ENCODE measurements at regions not wholly inside any gene's neighbourhood (a gene's known extent, or its start where the extent isn't known, plus 50 kb on each side); places are given as distances from the start of the nearest gene placed in this dataset.
"Not testable (repeated sequence)": the region's sequence is repeated elsewhere in the genome, so short reads cannot be mapped to it uniquely, and the experiment has no call there.

DNA sequence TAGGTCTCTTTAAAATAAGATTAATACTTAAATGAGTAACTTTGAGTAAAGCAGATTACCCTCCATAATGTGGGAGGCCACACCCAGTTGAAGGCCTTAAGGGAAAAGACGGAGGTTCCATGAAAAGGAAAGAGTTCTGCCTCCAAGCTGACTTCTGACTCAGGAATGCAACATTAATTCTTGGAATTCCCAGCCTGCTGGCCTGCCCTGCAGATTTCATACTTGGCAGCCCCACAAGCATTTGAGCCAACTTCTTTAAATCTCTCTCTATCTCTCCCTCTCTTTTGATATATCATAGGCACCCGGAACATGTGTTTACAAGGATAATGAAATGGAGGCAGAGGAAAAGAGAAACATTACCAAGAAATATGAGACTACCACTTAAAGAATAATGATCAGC lies 902.3 kb upstream of the MIR17HG start:
- no peak for DNase-seq

DNA sequence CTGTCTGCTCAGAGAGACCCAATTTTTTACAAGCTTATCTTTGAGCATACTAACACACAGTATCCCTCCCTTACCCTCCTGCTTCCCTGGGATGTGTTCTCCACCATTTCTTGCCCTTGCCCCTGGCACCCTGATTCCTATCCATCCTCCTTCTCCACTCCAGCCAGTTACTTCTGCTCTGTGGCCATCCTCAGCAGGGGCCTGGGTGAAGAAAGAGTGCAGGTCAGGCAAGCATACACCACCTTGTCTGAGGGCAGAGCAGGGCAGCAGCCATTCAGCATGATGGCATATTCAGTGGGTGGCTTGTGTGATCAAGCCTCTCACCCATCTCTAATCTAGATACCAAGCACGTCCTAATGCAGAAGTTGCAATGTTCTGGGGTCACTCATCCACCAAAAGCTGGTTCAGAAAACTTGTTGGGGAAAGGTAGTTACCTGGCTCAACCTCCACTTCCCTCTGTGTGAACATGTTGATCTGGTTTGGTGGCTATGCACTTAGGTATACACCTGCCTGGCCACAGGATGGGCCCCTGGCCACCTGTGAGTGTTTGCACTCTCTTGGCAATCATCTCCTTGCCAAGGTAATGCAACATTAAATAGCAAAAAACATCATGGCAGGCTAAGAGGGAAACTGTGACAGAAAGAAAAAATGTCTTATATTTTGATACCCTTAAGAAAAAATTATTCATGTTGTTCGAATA lies 900.3 kb upstream of the MIR17HG start:
- DNase-seq, result no peak

DNA sequence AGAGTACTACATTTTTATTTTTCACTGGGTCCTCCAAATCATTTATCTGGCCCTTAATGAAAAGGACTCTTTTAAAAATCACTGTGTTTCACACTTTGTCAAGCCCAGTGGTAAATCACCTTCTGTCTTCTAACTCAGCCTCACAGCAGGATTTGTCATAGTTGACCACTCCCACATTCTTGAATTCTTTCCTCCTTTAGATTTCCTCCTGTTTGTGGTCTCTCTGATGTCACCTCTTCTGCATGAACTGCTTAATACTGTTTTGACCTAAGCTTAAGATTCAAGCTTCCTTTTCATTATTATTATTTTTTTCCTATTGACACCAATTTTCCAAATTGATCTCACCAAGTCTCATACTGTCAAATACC lies 899.8 kb upstream of the MIR17HG start:
- DNase-seq, result no peak

DNA sequence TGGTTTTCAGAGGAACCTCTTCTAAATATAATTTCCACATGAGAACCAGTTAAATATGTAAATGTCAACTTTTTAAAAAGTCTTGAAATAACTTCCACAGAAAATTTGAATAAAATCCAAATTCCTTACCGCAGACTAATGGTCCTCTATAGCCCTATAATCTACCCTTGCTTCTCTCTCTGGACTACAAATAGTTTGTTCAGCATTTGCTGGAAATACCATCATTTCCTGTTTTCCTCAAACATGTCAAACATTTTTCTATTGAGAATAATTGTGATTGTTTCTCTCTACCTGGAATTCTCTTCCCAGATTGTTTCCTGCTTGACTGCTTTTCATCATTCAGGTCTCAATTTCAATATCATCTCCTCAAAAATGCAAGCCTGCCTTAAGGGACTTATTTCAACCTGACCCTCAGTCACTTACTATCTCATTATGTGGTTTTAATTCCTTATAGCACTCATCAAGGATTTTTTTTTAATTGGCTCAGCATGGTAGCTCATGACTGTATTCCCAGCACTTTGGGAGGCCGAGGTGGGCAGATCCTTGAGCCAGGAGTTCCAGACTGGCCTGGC lies 898.9 kb upstream of the MIR17HG start:
- no peak for DNase-seq

- no peak for DNase-seq
Measured at GRCh38 chr13:90453342-90453741, 894.1 kb upstream of the MIR17HG start.

GRCh38 chr13:90454002-90454636 lies 893.4 kb upstream of the MIR17HG start:
- no peak for DNase-seq

- DNase-seq, result no peak
Measured at GRCh38 chr13:90455067-90455466, 892.4 kb upstream of the MIR17HG start.

- DNase-seq, result no peak
Measured at GRCh38 chr13:90455823-90456222, 891.7 kb upstream of the MIR17HG start.

- no peak for DNase-seq
Measured at GRCh38 chr13:90461398-90461797, 886.1 kb upstream of the MIR17HG start.

DNA sequence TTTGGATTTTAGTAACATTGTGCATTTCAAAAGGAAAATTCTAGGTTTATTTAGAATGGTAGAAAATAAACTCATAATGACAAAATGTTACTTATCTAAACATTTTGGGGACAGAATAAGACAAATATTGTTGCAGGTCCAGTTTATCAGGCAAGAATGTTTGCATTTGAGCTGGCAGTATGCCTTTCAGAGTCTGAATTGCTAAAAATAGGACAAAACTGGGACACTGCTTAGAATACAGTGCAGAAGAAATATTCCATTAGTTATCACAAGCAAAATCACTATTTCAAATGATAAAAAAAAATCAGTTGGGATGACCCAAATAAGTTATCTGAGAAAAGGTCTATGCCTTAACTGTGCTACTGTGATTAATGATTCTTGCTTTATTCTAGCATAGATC lies 870.3 kb upstream of the MIR17HG start:
- no peak for DNase-seq

DNA sequence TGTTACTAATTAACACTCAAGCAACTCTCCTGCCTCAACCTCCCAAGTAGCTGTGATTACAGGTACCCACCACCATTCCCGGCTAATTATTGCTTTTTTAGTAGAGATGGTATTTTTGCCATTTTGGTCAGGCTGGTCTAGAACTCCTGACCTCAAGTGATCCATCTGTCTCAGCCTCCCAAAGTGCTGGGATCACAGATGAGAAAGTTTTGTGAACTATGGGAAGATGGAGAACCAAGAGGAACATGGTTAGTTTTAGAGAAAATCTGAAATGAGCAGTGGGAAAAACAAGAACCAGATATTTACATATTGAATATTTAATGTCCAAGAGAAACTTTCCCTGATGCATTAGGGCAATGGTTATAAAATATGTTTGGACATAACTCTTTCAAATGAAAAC lies 863.6 kb upstream of the MIR17HG start:
- no peak for DNase-seq

GRCh38 chr13:90485436-90485835 lies 862.1 kb upstream of the MIR17HG start:
- DNase-seq, result no peak

GRCh38 chr13:90492872-90493271 lies 854.6 kb upstream of the MIR17HG start:
- no peak for DNase-seq

- DNase-seq, result no peak
Measured at GRCh38 chr13:90493667-90494066, 853.8 kb upstream of the MIR17HG start.

GRCh38 chr13:90494849-90495248 lies 852.6 kb upstream of the MIR17HG start:
- not testable (repeated sequence) for DNase-seq

GRCh38 chr13:90498096-90498495 lies 849.4 kb upstream of the MIR17HG start:
- DNase-seq, result no peak

DNA sequence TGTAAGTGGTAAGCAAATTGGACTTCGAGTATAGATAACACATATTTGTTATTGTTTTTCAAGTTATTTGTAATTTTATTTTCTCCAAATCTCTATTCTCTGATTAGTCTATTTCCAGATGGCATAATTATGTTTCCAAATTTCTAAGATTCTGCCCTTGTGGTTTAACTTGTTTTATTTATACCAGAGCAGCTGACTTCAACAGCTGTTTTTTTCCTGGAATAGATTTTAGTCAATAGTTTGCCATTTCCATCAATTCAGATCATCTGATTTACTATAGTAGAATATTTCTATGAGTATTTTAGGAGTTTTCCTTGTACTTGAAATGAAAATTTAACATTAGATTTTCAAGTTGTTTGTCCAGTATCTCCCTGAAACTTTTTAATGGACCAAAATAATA lies 848.7 kb upstream of the MIR17HG start:
- DNase-seq, result no peak

- no peak for DNase-seq
Measured at GRCh38 chr13:90500569-90500968, 846.9 kb upstream of the MIR17HG start.

- DNase-seq, result no peak
Measured at GRCh38 chr13:90502153-90502552, 845.3 kb upstream of the MIR17HG start.

DNA sequence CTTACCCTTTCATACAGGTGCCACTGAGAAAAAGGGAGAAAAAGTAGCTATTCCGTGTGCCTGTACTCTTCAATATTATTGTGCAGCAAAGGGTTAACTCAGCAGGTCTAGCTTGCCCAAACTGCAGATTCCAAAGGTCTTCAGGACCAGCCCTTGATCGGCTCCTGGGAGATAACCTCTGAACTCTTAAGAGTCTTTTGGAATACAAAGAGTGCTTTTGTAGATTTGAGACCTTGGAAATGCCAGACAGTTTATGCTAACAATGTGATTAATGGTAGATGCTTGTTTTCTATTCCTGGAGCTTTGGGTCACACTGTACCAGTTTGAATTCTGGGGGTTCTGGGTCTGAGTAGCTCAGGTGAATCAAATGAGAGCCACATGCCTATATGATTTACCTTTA lies 844.7 kb upstream of the MIR17HG start:
- no peak for DNase-seq

GRCh38 chr13:90510319-90510718 lies 837.2 kb upstream of the MIR17HG start:
- no peak for DNase-seq

- DNase-seq, result no peak
Measured at GRCh38 chr13:90511903-90512302, 835.6 kb upstream of the MIR17HG start.

- DNase-seq, result not testable (repeated sequence)
Measured at GRCh38 chr13:90514712-90515111, 832.8 kb upstream of the MIR17HG start.

GRCh38 chr13:90518417-90518816 lies 829.1 kb upstream of the MIR17HG start:
- no peak for DNase-seq

- no peak for DNase-seq
Measured at GRCh38 chr13:90519157-90519556, 828.3 kb upstream of the MIR17HG start.

All from DMS79 (cell line).